ENCODE measurements at regions not wholly inside any gene's neighbourhood (a gene's known extent, or its start where the extent isn't known, plus 50 kb on each side); places are given as distances from the start of the nearest gene placed in this dataset.

DNA sequence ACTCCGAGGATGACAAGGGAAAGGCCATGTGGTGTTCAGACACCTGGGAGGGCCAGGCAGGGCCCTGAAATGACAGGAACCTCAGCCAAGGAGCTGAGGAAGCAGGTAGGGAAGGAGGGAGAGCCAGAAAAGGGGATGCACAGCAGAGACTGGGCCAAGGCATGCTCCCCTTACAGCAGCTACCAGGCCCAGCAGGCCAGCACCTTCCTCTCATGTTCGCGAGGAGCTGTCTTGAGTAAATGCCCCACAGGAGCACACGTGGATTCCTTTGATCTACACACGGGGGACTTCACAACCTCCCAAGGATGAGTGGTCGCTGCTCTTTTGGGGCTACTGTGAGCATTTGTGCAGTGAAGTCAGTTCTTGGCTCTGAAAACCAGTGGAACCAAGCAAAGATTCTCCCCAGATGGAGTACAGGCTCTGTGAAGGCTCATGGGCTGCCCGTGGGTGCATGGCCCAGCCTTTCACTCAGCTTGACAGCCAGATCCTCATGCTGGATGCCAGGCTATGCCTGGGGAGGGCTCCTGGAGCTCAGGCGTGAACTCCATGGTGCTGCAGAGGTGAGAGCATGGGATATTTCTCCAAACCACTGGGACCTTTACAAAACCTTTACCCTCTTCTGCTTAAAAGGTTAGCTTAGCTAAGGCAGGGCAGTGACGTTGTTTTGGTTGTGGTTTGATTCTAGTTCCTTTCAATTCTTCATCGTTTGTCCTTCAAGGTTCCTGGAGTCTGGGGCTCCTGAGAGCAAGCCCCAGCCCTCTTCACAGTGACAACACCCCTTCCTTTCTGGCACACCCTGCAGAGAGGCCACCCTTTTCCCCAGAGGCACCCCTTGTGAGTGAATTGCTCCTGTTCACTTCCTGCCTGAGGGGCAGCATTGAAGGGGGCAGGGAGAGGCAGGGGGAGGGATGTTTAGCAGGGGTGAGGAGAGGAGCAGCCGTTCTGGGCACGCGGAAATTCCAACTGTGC, 74.2 kb upstream of the ZPBP start:
- TF ChIP-seq, protein P1, sequence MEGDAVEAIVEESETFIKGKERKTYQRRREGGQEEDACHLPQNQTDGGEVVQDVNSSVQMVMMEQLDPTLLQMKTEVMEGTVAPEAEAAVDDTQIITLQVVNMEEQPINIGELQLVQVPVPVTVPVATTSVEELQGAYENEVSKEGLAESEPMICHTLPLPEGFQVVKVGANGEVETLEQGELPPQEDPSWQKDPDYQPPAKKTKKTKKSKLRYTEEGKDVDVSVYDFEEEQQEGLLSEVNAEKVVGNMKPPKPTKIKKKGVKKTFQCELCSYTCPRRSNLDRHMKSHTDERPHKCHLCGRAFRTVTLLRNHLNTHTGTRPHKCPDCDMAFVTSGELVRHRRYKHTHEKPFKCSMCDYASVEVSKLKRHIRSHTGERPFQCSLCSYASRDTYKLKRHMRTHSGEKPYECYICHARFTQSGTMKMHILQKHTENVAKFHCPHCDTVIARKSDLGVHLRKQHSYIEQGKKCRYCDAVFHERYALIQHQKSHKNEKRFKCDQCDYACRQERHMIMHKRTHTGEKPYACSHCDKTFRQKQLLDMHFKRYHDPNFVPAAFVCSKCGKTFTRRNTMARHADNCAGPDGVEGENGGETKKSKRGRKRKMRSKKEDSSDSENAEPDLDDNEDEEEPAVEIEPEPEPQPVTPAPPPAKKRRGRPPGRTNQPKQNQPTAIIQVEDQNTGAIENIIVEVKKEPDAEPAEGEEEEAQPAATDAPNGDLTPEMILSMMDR (IDR thresholded peaks at IDR 0.05) = no peak
- Mint-ChIP-seq H3K27me3 (no peaks in the 10 kb centered on the region), H3K36me3 (ENCODE audit: low read depth) (no peaks in the 10 kb centered on the region), H3K4me1 (peaks cover 52% of the 10 kb centered on the region), H3K9me3 (no peaks in the 10 kb centered on the region), H3K4me3 (peak overlapping the region; percentile 20), H3K27ac (peak overlapping the region; percentile 69)
- intact Hi-C loops (cut with micrococcal nuclease) = loop anchor here (1.0 kb wide), 1 partner anchor 18 kb away; no protein-coding TSS in a partner anchor
- no peak for DNase-seq
- ChIA-PET CTCF (interaction anchor here (1.5 kb wide), 1 partner anchor 19 kb away, joined by 3 read pairs; no protein-coding TSS in a partner anchor), POLR2A (interaction anchor here (0.7 to 1.8 kb wide), 4 partner anchors 11 to 20 kb away, joined by 3 to 11 read pairs (median 4); no protein-coding TSS in a partner anchor)
- peak; percentile 91 for ATAC-seq (ENCODE audit: low read depth)

DNA sequence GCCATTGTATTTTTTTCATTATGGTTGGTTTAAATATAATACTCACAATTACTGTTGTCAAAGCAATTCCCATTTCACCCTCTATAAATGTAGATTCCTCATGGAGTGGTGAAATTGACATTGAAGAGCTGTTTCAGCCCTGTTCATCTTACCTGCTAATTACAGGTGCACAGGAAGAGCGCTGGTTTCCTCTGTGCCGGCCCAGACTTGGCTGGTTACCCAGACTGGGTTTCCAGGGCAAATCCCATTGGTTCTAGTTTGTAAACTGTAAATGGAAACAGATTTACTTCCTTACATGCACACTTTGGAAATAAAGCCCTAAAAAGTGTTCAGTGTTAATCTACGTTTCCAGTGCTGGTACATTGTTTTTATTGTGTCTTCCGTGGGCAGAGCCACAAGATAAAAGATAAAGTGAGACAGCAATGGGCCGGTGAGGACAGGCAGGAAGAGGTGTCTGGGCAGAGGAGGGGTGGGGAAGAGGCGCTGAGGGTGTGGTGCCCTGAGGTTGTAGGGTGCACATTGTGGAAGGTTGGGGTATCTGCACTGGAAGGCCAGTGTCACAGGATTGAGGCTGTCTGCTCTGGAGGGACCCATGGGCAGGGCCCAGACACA, 71.6 kb upstream of the ZPBP start:
- H3K4me1 Mint-ChIP-seq = peaks cover 52% of the 10 kb centered on the region
- H3K4me3 Mint-ChIP-seq = no peak overlapping the region
- CTCF ChIA-PET = no interaction called here
- intact Hi-C loops (cut with micrococcal nuclease) = no loop called here
- no peaks in the 10 kb centered on the region for H3K9me3 Mint-ChIP-seq
- POLR2A ChIA-PET = no interaction called here
- H3K27me3 Mint-ChIP-seq = no peaks in the 10 kb centered on the region
- ATAC-seq (ENCODE audit: low read depth) (no peak), DNase-seq (no peak)
- TF ChIP-seq, protein P1 (IDR thresholded peaks at IDR 0.05) = no peak
- no peak overlapping the region for H3K27ac Mint-ChIP-seq
- no peaks in the 10 kb centered on the region for H3K36me3 Mint-ChIP-seq (ENCODE audit: low read depth)

DNA sequence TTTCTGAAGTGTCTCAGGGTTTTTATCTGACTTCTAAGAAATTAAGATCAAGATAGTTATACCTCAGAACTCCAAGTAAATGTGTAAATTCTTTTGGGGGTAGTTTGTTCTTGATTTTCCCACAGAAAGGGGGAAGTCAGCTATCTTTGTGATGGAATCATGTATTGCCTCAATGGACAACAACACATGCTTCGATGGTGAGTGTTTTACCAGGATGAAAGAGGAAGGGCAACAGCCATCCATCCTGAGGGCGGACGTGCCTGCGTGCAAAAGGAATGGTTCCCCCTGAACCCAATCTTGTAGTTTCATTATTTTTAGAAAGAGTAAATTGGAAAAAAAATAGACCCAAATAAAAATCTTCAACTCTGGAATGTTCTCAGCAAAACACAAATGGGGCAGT, 67.2 kb upstream of the ZPBP start:
- ATAC-seq (ENCODE audit: low read depth) (no peak), DNase-seq (no peak)
- ChIA-PET POLR2A (interaction anchor here (0.8 kb wide), 1 partner anchor 11 kb away, joined by 3 read pairs; no protein-coding TSS in a partner anchor), CTCF (no interaction called here)
- intact Hi-C loops (cut with micrococcal nuclease) = no loop called here
- Mint-ChIP-seq H3K4me3 (no peak overlapping the region), H3K36me3 (ENCODE audit: low read depth) (no peaks in the 10 kb centered on the region), H3K27ac (no peak overlapping the region), H3K9me3 (no peaks in the 10 kb centered on the region), H3K4me1 (peaks cover 36% of the 10 kb centered on the region), H3K27me3 (no peaks in the 10 kb centered on the region)
- TF ChIP-seq, protein P1 (IDR thresholded peaks at IDR 0.05) = no peak

DNA sequence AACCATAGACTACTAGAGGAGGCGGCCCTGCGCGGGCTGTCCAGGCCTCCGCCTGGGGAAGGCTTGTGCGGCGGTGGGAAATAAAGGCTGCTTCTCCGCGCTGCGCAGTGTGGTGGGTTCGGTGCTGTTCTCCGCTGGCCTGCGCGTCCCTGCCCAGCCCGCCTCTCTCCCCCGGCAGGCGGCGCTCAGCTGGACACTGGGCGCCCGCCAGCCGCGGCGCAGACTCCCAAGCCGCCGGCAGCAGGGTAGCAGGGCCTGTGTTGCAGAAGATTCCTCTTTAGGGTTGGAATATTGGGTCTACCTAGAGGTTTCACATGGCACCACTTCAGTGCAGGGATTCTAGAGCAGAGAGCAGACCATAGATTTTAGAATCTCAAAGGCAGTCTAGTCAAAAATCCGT, 66.1 kb upstream of the ZPBP start:
- CTCF ChIA-PET = interaction anchor here (1.6 kb wide), 1 partner anchor 39 kb away, joined by 4 read pairs; no protein-coding TSS in a partner anchor

More for the DNA sequence above, 66.1 kb upstream of the ZPBP start:
- no peak overlapping the region for H3K4me3 Mint-ChIP-seq
- no peak overlapping the region for H3K27ac Mint-ChIP-seq
- intact Hi-C loops (cut with micrococcal nuclease) = no loop called here
- ATAC-seq (ENCODE audit: low read depth) = no peak
- no peaks in the 10 kb centered on the region for H3K27me3 Mint-ChIP-seq
- peaks cover 8% of the 10 kb centered on the region for H3K9me3 Mint-ChIP-seq
- no peaks in the 10 kb centered on the region for H3K36me3 Mint-ChIP-seq (ENCODE audit: low read depth)
- TF ChIP-seq, protein P1 (IDR thresholded peaks at IDR 0.05) = no peak
- H3K4me1 Mint-ChIP-seq = peaks cover 34% of the 10 kb centered on the region
- no peak for DNase-seq
- POLR2A ChIA-PET = interaction anchor here (0.8 kb wide), 1 partner anchor 10 kb away, joined by 3 read pairs; no protein-coding TSS in a partner anchor
